CMK (cell line): ENCODE measurements at regions not wholly inside any gene's neighbourhood (a gene's known extent, or its start where the extent isn't known, plus 50 kb on each side); places are given as distances from the start of the nearest gene placed in this dataset.

Experiments
- DNase-seq: peaks from one replicate; pipeline ENCODE4 v3.0.0-alpha.2; 2010; ENCODE audit warnings: low read depth

GRCh38 chr2:145503511-145503910 lies 983.6 kb upstream of the ZEB2 start:
- DNase-seq, result no peak

- no peak for DNase-seq
These were observed 982.0 kb upstream of the ZEB2 start for GRCh38 chr2:145501920-145502319.

GRCh38 chr2:145495590-145495989 lies 975.7 kb upstream of the ZEB2 start:
- DNase-seq, result no peak

- no peak for DNase-seq
These were observed 974.5 kb upstream of the ZEB2 start for GRCh38 chr2:145494441-145494840.

- DNase-seq, result no peak
These were observed 968.7 kb upstream of the ZEB2 start for GRCh38 chr2:145488571-145488970.

- DNase-seq, result no peak
These were observed 964.7 kb upstream of the ZEB2 start for GRCh38 chr2:145484448-145485097.

GRCh38 chr2:145483854-145484253 lies 963.9 kb upstream of the ZEB2 start:
- DNase-seq, result no peak

- DNase-seq, result no peak
These were observed 961.5 kb upstream of the ZEB2 start for GRCh38 chr2:145481334-145481922.

GRCh38 chr2:145464866-145465265 lies 944.9 kb upstream of the ZEB2 start:
- DNase-seq, result no peak

GRCh38 chr2:145460112-145460511 lies 940.2 kb upstream of the ZEB2 start:
- no peak for DNase-seq

GRCh38 chr2:145431181-145431951 lies 911.4 kb upstream of the ZEB2 start:
- no peak for DNase-seq

GRCh38 chr2:145423809-145424208 lies 903.9 kb upstream of the ZEB2 start:
- DNase-seq, result no peak

- no peak for DNase-seq
These were observed 902.7 kb upstream of the ZEB2 start for GRCh38 chr2:145422576-145422975.

GRCh38 chr2:145421841-145422240 lies 901.9 kb upstream of the ZEB2 start:
- DNase-seq, result no peak

- peak; percentile 2 for DNase-seq
These were observed 896.7 kb upstream of the ZEB2 start for GRCh38 chr2:145416640-145417039.

GRCh38 chr2:145415151-145415550 lies 895.2 kb upstream of the ZEB2 start:
- no peak for DNase-seq

GRCh38 chr2:145413261-145414030 lies 893.5 kb upstream of the ZEB2 start:
- no peak for DNase-seq

- DNase-seq, result no peak
These were observed 892.2 kb upstream of the ZEB2 start for GRCh38 chr2:145412155-145412554.

- DNase-seq, result no peak
These were observed 891.6 kb upstream of the ZEB2 start for GRCh38 chr2:145411493-145411892.

- no peak for DNase-seq
These were observed 890.2 kb upstream of the ZEB2 start for GRCh38 chr2:145410086-145410485.

GRCh38 chr2:145408980-145409379 lies 889.1 kb upstream of the ZEB2 start:
- no peak for DNase-seq

GRCh38 chr2:145404690-145405089 lies 884.8 kb upstream of the ZEB2 start:
- no peak for DNase-seq
